ENCODE measurements at regions not wholly inside any gene's neighbourhood (a gene's known extent, or its start where the extent isn't known, plus 50 kb on each side); places are given as distances from the start of the nearest gene placed in this dataset.

DNA sequence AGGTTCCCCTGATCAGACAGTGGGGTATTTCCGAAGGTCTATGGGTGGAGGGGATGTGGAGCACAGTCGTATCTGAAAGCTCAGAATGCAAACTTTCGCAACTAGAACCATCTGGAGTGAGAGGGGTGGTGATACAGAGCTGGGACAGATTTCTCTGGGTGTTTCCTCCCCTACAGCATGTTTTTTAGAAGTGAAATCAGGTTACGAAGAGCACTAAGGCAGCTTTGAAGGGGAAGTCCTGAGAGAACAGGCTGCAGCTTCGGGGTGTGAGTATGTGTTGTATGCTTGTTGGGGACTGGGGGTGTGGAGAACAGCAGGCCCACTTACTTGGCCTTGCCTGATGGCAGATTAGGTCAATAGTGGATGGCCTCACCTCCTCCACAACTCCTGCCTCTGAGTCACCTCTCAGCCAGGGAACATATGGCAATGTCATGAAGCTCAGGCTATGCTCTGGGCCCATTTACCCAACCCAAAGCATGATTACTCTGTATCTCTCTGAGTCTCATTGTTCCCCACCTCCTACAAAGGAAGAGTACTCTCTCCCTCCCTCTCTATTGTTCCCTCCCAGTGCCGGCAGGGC is 107.2 kb upstream of the RASGRP1 start:
- H3K36me3 Mint-ChIP-seq (ENCODE audit: low read depth) = no peaks in the 10 kb centered on the region
- H3K9me3 Mint-ChIP-seq = peaks cover 4% of the 10 kb centered on the region
- H3K4me3 ChIP-seq (ENCODE audit: low read length) = no peak overlapping the region
- no peaks in the 10 kb centered on the region for H3K27me3 ChIP-seq (ENCODE audit: control insufficient read depth in 1 of 2, insufficient read depth in 2 of 2, low read length in 2 of 2)
- H3K36me3 ChIP-seq (ENCODE audit: insufficient read depth, low read length) = no peaks in the 10 kb centered on the region
- H3K27me3 Mint-ChIP-seq = no peaks in the 10 kb centered on the region
- ATAC-seq (ENCODE audit: poor library complexity) = peak; percentile 51
- ChIA-PET CTCF (interaction anchor here (0.6 to 6.5 kb wide), 8 partner anchors 10 to 231 kb away, joined by 3 to 51 read pairs (median 10); partner anchors contain the start of gene RASGRP1), POLR2A (interaction anchor here (1.2 to 17.4 kb wide), 9 partner anchors 12 to 218 kb away, joined by 4 to 484 read pairs (median 22); partner anchors contain the start of genes FAM98B and RASGRP1)
- peak in 11 of 14 experiments; percentile 23 to 91 (median 44) for DNase-seq
- peak overlapping the region; percentile 61 for H3K4me3 Mint-ChIP-seq
- peaks cover 80% of the 10 kb centered on the region for H3K4me1 ChIP-seq (ENCODE audit: insufficient read depth, low read length)
- peak overlapping the region; percentile 95 for H3K27ac Mint-ChIP-seq
- H3K9me3 ChIP-seq (ENCODE audit: control insufficient read depth in 1 of 2, insufficient read depth in 1 of 2, low read length in 2 of 2) = no peaks in the 10 kb centered on the region
- TF ChIP-seq CTCF (IDR thresholded peaks at IDR 0.05) = no peak
- peaks cover 68% of the 10 kb centered on the region for H3K4me1 Mint-ChIP-seq (ENCODE audit: low read depth)
- intact Hi-C loops (cut with DNase I, micrococcal nuclease) = loop anchor here (1.0 to 5.0 kb wide), 3 partner anchors 12 to 59 kb away; no protein-coding TSS in a partner anchor
- peak overlapping the region; percentile 85 to 94 for H3K27ac ChIP-seq (ENCODE audit: low read depth in 1 of 2, low read length in 2 of 2)

DNA sequence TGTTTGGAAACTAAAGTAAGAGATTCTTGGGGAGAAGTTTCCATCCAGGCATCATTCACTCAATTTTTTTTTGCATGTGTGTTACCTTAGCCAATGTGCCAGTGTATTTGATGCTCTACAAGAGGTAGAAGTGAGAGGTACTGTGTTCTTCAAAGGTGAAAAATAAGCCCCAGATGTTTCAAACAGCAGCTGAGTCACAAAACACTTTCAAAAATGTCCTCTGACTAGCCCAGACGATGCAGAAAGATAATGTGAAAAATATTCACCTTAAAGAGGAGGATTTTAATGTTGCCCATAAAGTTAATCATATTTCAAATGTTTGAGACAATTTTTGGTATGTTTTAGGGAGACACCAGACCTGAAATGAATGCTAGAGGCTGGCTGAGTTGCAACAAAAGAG is 107.7 kb upstream of the RASGRP1 start:
- POLR2A ChIA-PET = interaction anchor here (1.1 to 17.4 kb wide), 10 partner anchors 11 to 218 kb away, joined by 3 to 484 read pairs (median 15); partner anchors contain the start of genes FAM98B and RASGRP1
- H3K27ac ChIP-seq (ENCODE audit: low read depth in 1 of 2, low read length in 2 of 2) = peak overlapping the region; percentile 85 to 94
- H3K9me3 Mint-ChIP-seq = peaks cover 4% of the 10 kb centered on the region
- H3K27me3 Mint-ChIP-seq = no peaks in the 10 kb centered on the region
- peak in 1 of 14 experiments; percentile 35 for DNase-seq
- no peak for ATAC-seq (ENCODE audit: poor library complexity)
- peaks cover 75% of the 10 kb centered on the region for H3K4me1 ChIP-seq (ENCODE audit: insufficient read depth, low read length)
- H3K36me3 Mint-ChIP-seq (ENCODE audit: low read depth) = no peaks in the 10 kb centered on the region
- peak overlapping the region; percentile 95 for H3K27ac Mint-ChIP-seq
- peaks cover 68% of the 10 kb centered on the region for H3K4me1 Mint-ChIP-seq (ENCODE audit: low read depth)
- H3K36me3 ChIP-seq (ENCODE audit: insufficient read depth, low read length) = no peaks in the 10 kb centered on the region
- H3K4me3 ChIP-seq (ENCODE audit: low read length) = no peak overlapping the region
- TF ChIP-seq CTCF (IDR thresholded peaks at IDR 0.05) = no peak
- H3K4me3 Mint-ChIP-seq = peak overlapping the region; percentile 61
- H3K9me3 ChIP-seq (ENCODE audit: control insufficient read depth in 1 of 2, insufficient read depth in 1 of 2, low read length in 2 of 2) = no peaks in the 10 kb centered on the region
- CTCF ChIA-PET = interaction anchor here (0.6 to 6.5 kb wide), 10 partner anchors 10 to 232 kb away, joined by 3 to 51 read pairs (median 4); partner anchors contain the start of gene RASGRP1
- intact Hi-C loops (cut with DNase I, micrococcal nuclease) = loop anchor here in 1 of 2 experiments (5.0 kb wide), 1 partner anchor 60 kb away; no protein-coding TSS in a partner anchor
- H3K27me3 ChIP-seq (ENCODE audit: control insufficient read depth in 1 of 2, insufficient read depth in 2 of 2, low read length in 2 of 2) = no peaks in the 10 kb centered on the region

- ChIA-PET CTCF (interaction anchor here (0.7 to 6.5 kb wide), 7 partner anchors 10 to 109 kb away, joined by 3 to 51 read pairs (median 15); partner anchors contain the start of gene RASGRP1), POLR2A (interaction anchor here (0.7 to 17.4 kb wide), 8 partner anchors 10 to 112 kb away, joined by 3 to 484 read pairs (median 25); partner anchors contain the start of gene RASGRP1)
- TF ChIP-seq CTCF (IDR thresholded peaks at IDR 0.05) = no peak
- Histone ChIP-seq H3K36me3 (ENCODE audit: insufficient read depth, low read length) (no peaks in the 10 kb centered on the region), H3K4me3 (ENCODE audit: low read length) (no peak overlapping the region), H3K4me1 (ENCODE audit: insufficient read depth, low read length) (peaks cover 75% of the 10 kb centered on the region), H3K9me3 (ENCODE audit: control insufficient read depth in 1 of 2, insufficient read depth in 1 of 2, low read length in 2 of 2) (no peaks in the 10 kb centered on the region), H3K27me3 (ENCODE audit: control insufficient read depth in 1 of 2, insufficient read depth in 2 of 2, low read length in 2 of 2) (no peaks in the 10 kb centered on the region), H3K27ac (ENCODE audit: low read depth in 1 of 2, low read length in 2 of 2) (peak overlapping the region; percentile 85 to 94)
- H3K4me3 Mint-ChIP-seq = no peak overlapping the region
- no peaks in the 10 kb centered on the region for H3K36me3 Mint-ChIP-seq (ENCODE audit: low read depth)
- DNase-seq = peak in 4 of 14 experiments; percentile 26 to 68 (median 42)
- H3K27ac Mint-ChIP-seq = peak overlapping the region; percentile 95
- H3K4me1 Mint-ChIP-seq (ENCODE audit: low read depth) = peaks cover 68% of the 10 kb centered on the region
- peaks cover 4% of the 10 kb centered on the region for H3K9me3 Mint-ChIP-seq
- ATAC-seq (ENCODE audit: poor library complexity) = no peak
- intact Hi-C loops (cut with DNase I, micrococcal nuclease) = loop anchor here in 1 of 2 experiments (5.0 kb wide), 1 partner anchor 61 kb away; no protein-coding TSS in a partner anchor
- H3K27me3 Mint-ChIP-seq = no peaks in the 10 kb centered on the region
These were observed 108.4 kb upstream of the RASGRP1 start for GRCh38 chr15:38672814-38673670.

Measured in CD4-positive, alpha-beta T cell (primary cell).